Panc1 (cell line): ENCODE measurements at regions not wholly inside any gene's neighbourhood (a gene's known extent, or its start where the extent isn't known, plus 50 kb on each side); places are given as distances from the start of the nearest gene placed in this dataset.

Source experiments
- ATAC-seq: fragments of 200-7000 bp; cut with Tn5 transposase; 2 replicates; pipeline ENCODE4 v1.9.1; 2020; ENCODE audit warnings: mild to moderate bottlenecking, moderate library complexity
- BruUV-seq: library from RNA; stranded (reverse); fragments of 400-500 nt; replicated peaks from 2 replicates; lab custom pipeline; 2021; lab: Mats Ljungman, UMichigan
- CTCF ChIA-PET: fragments of 300-600 bp; sonication (Branson Sonifier 250); formaldehyde crosslinking; loops from one replicate; lab custom pipeline; 2022; ENCODE audit warnings: antibody characterized with exemption; lab: Charles Lee
- POLR2A ChIA-PET: fragments of 300-600 bp; sonication (Branson Sonifier 250); formaldehyde crosslinking; loops from one replicate; lab custom pipeline; 2022; ENCODE audit warnings: antibody characterized with exemption; lab: Charles Lee
- DNase-seq: peaks from one replicate; pipeline ENCODE4 v3.0.0-alpha.2; 2010; ENCODE audit warnings: low read depth, low spot score
- H3K27ac ChIP-seq: 2 replicates; pipeline ENCODE4 v1.5.1; 2011; ENCODE audit warnings: mild to moderate bottlenecking, low read length, inconsistent platforms
- H3K27me3 ChIP-seq: fragments of 200-500 bp; sonication (Bioruptor generic); 2 replicates; pipeline ENCODE4 v1.6.0; 2014; ENCODE audit warnings: low read length, inconsistent platforms; ENCODE audit not compliant: control insufficient read depth, insufficient read depth
- H3K36me3 ChIP-seq: fragments of 200-500 bp; sonication (Bioruptor generic); 2 replicates; pipeline ENCODE4 v1.5.1; 2014; ENCODE audit warnings: inconsistent platforms, mild to moderate bottlenecking, low read length, moderate library complexity; ENCODE audit not compliant: control insufficient read depth, insufficient read depth
- H3K4me1 ChIP-seq: 2 replicates; pipeline ENCODE4 v1.5.1; 2011; ENCODE audit warnings: inconsistent platforms, mild to moderate bottlenecking, low read length, moderate library complexity; ENCODE audit not compliant: control insufficient read depth, insufficient read depth
- H3K4me3 ChIP-seq, 2 experiments: 2 replicates each; pipeline ENCODE4 v1.5.1; 2011 to 2012; ENCODE audit warnings: low read depth in 2 of 2, low read length in 2 of 2, mild to moderate bottlenecking in 2 of 2, inconsistent platforms in 1 of 2, moderate library complexity in 1 of 2
- H3K9me3 ChIP-seq: fragments of 200-500 bp; sonication (Bioruptor generic); 2 replicates; pipeline ENCODE4 v1.5.1; 2014; ENCODE audit warnings: low read depth, mild to moderate bottlenecking, inconsistent platforms, low read length, moderate library complexity; ENCODE audit not compliant: control insufficient read depth, insufficient read depth
- CTCF ChIP-seq: fragments of 450-650 bp; IDR thresholded peaks from 2 replicates; pipeline ENCODE4 v1.5.1; 2017; ENCODE audit warnings: mild to moderate bottlenecking
- POLR2AphosphoS5 ChIP-seq: IDR thresholded peaks from 2 replicates; pipeline ENCODE4 v1.6.1; 2012; ENCODE audit warnings: mild to moderate bottlenecking, low read depth, low read length, moderate library complexity
- REST ChIP-seq, 2 experiments: IDR thresholded peaks; 2 replicates each; pipeline ENCODE4 v1.6.1; 2011 to 2012; ENCODE audit warnings: low read depth in 2 of 2, control low read depth in 1 of 2, low read length in 1 of 2, mild to moderate bottlenecking in 1 of 2, moderate library complexity in 1 of 2; ENCODE audit not compliant: insufficient read depth in 1 of 2
- SIN3A ChIP-seq: IDR thresholded peaks from 2 replicates; pipeline ENCODE4 v1.6.1; 2012; ENCODE audit warnings: low read depth, mild to moderate bottlenecking, low read length, moderate library complexity, borderline replicate concordance; ENCODE audit not compliant: insufficient read depth
- TCF7L2 ChIP-seq: IDR thresholded peaks from 2 replicates; pipeline ENCODE4 v1.6.1; 2011; ENCODE audit warnings: mild to moderate bottlenecking, low read depth, low read length, inconsistent platforms
- in situ Hi-C: cut with HindIII; loops from 2 replicates; pipeline ENCODE4 v1.10.0; 2016; ENCODE audit warnings: low sequenced_read_pairs, low pct_unique_long_range_greater_than_20kb
- intact Hi-C: fragments of 100-400 bp; cut with micrococcal nuclease; formaldehyde crosslinking; loops from one replicate; pipeline ENCODE4 v1.10.0; 2022; ENCODE audit not compliant: unreplicated experiment

- DNase-seq: no peak
- no peaks in the 10 kb centered on the region for H3K4me1 ChIP-seq
- intact Hi-C loops (no loop called here), in situ Hi-C loops (no loop called here)
- no peaks in the 10 kb centered on the region for H3K9me3 ChIP-seq
- BruUV-seq: no TSS peak
- CTCF ChIA-PET: no interaction called here
- H3K27me3 ChIP-seq: no peaks in the 10 kb centered on the region
- no peak overlapping the region for H3K27ac ChIP-seq
- no peak overlapping the region for H3K4me3 ChIP-seq
- TF ChIP-seq REST (IDR thresholded peaks at IDR 0.05; ENCODE audit: insufficient read depth in 1 of 2, low read depth in 2 of 2, low read length in 1 of 2) (no peak), POLR2AphosphoS5 (no peak), CTCF (no peak), SIN3A (no peak), TCF7L2 (no peak)
- H3K36me3 ChIP-seq: no peaks in the 10 kb centered on the region
- ATAC-seq: no peak
- POLR2A ChIA-PET: no interaction called here
Measured at GRCh38 chr3:116618138-116618537, 91.4 kb upstream of the TUSC7 start.

- ChIA-PET CTCF (no interaction called here), POLR2A (no interaction called here)
- Histone ChIP-seq H3K36me3 (no peaks in the 10 kb centered on the region), H3K27ac (no peak overlapping the region), H3K27me3 (no peaks in the 10 kb centered on the region), H3K9me3 (no peaks in the 10 kb centered on the region), H3K4me1 (no peaks in the 10 kb centered on the region), H3K4me3 (no peak overlapping the region)
- intact Hi-C loops: no loop called here
- ATAC-seq: no peak
- TF ChIP-seq CTCF (no peak), POLR2AphosphoS5 (no peak), REST (IDR thresholded peaks at IDR 0.05; ENCODE audit: insufficient read depth in 1 of 2, low read depth in 2 of 2, low read length in 1 of 2) (no peak), TCF7L2 (no peak), SIN3A (no peak)
- in situ Hi-C loops: no loop called here
- no TSS peak for BruUV-seq
- no peak for DNase-seq
Measured at GRCh38 chr3:116618930-116619329, 90.6 kb upstream of the TUSC7 start.
